ENCODE measurements at regions not wholly inside any gene's neighbourhood (a gene's known extent, or its start where the extent isn't known, plus 50 kb on each side); places are given as distances from the start of the nearest gene placed in this dataset.

- Histone ChIP-seq H3K36me3 (ENCODE audit: control insufficient read depth, insufficient read depth, low read length) (no peaks in the 10 kb centered on the region), H3K27me3 (ENCODE audit: control insufficient read depth, insufficient read depth, low read length) (no peaks in the 10 kb centered on the region), H4K20me1 (ENCODE audit: control insufficient read depth, extremely low read depth, insufficient read depth, low read length) (no peaks in the 10 kb centered on the region), H3K79me2 (ENCODE audit: control insufficient read depth, insufficient read depth, low read length) (no peaks in the 10 kb centered on the region), H3K27ac (ENCODE audit: insufficient read depth, low read length) (no peak overlapping the region), H3K4me2 (ENCODE audit: extremely low read depth, insufficient read depth, low read length) (no peak overlapping the region), H3K4me3 (replicated peaks in 1 of 4; ENCODE audit: control extremely low read depth in 1 of 4, insufficient read depth in 1 of 4, low read depth in 3 of 4, low read length in 4 of 4) (no peak overlapping the region), H2AFZ (ENCODE audit: low read length) (no peak overlapping the region), H3K9ac (ENCODE audit: insufficient read depth, low read length) (no peak overlapping the region), H3K9me3 (ENCODE audit: control insufficient read depth, insufficient read depth, low read depth, low read length) (no peaks in the 10 kb centered on the region), H3K4me1 (ENCODE audit: control insufficient read depth, extremely low read depth, insufficient read depth, low read length) (no peaks in the 10 kb centered on the region)
- no peak for DNase-seq (ENCODE audit: low read depth in 2 of 2)
- TF ChIP-seq EZH2 (IDR thresholded peaks at IDR 0.05; ENCODE audit: low read length, missing control alignments) (no peak), CTCF (conservative IDR thresholded peaks at IDR 0.05 in 1 of 2, IDR thresholded peaks at IDR 0.05 in 1 of 2; ENCODE audit: low read depth in 1 of 2, low read length in 2 of 2) (no peak)
Measured at GRCh38 chr1:219763321-219763720, 150.4 kb upstream of the ZC3H11B start.

- no peak overlapping the region for H2AFZ ChIP-seq (ENCODE audit: low read length)
- H3K27ac ChIP-seq (ENCODE audit: insufficient read depth, low read length) = no peak overlapping the region
Measured at GRCh38 chr1:219761208-219761860, 148.4 kb upstream of the ZC3H11B start.

GRCh38 chr1:219759095-219759494 lies 146.2 kb upstream of the ZC3H11B start:
- no peak for DNase-seq (ENCODE audit: low read depth in 2 of 2)

More at GRCh38 chr1:219761208-219761860, 148.4 kb upstream of the ZC3H11B start:
- DNase-seq (ENCODE audit: low read depth in 2 of 2) = no peak
- no peak for TF ChIP-seq CTCF (conservative IDR thresholded peaks at IDR 0.05 in 1 of 2, IDR thresholded peaks at IDR 0.05 in 1 of 2; ENCODE audit: low read depth in 1 of 2, low read length in 2 of 2)
- no peak for TF ChIP-seq EZH2 (IDR thresholded peaks at IDR 0.05; ENCODE audit: low read length, missing control alignments)
- Histone ChIP-seq H3K27me3 (ENCODE audit: control insufficient read depth, insufficient read depth, low read length) (peaks cover 2% of the 10 kb centered on the region), H3K79me2 (ENCODE audit: control insufficient read depth, insufficient read depth, low read length) (no peaks in the 10 kb centered on the region), H4K20me1 (ENCODE audit: control insufficient read depth, extremely low read depth, insufficient read depth, low read length) (no peaks in the 10 kb centered on the region), H3K4me3 (replicated peaks in 1 of 4; ENCODE audit: control extremely low read depth in 1 of 4, insufficient read depth in 1 of 4, low read depth in 3 of 4, low read length in 4 of 4) (no peak overlapping the region), H3K36me3 (ENCODE audit: control insufficient read depth, insufficient read depth, low read length) (no peaks in the 10 kb centered on the region), H3K4me2 (ENCODE audit: extremely low read depth, insufficient read depth, low read length) (no peak overlapping the region), H3K4me1 (ENCODE audit: control insufficient read depth, extremely low read depth, insufficient read depth, low read length) (no peaks in the 10 kb centered on the region), H3K9me3 (ENCODE audit: control insufficient read depth, insufficient read depth, low read depth, low read length) (no peaks in the 10 kb centered on the region), H3K9ac (ENCODE audit: insufficient read depth, low read length) (no peak overlapping the region)

More at GRCh38 chr1:219759095-219759494, 146.2 kb upstream of the ZC3H11B start:
- Histone ChIP-seq H3K4me2 (ENCODE audit: extremely low read depth, insufficient read depth, low read length) (no peak overlapping the region), H2AFZ (ENCODE audit: low read length) (no peak overlapping the region), H3K79me2 (ENCODE audit: control insufficient read depth, insufficient read depth, low read length) (no peaks in the 10 kb centered on the region), H3K9ac (ENCODE audit: insufficient read depth, low read length) (no peak overlapping the region), H3K36me3 (ENCODE audit: control insufficient read depth, insufficient read depth, low read length) (no peaks in the 10 kb centered on the region), H3K27ac (ENCODE audit: insufficient read depth, low read length) (no peak overlapping the region), H3K4me1 (ENCODE audit: control insufficient read depth, extremely low read depth, insufficient read depth, low read length) (no peaks in the 10 kb centered on the region), H4K20me1 (ENCODE audit: control insufficient read depth, extremely low read depth, insufficient read depth, low read length) (no peaks in the 10 kb centered on the region), H3K4me3 (replicated peaks in 1 of 4; ENCODE audit: control extremely low read depth in 1 of 4, insufficient read depth in 1 of 4, low read depth in 3 of 4, low read length in 4 of 4) (no peak overlapping the region), H3K9me3 (ENCODE audit: control insufficient read depth, insufficient read depth, low read depth, low read length) (no peaks in the 10 kb centered on the region), H3K27me3 (ENCODE audit: control insufficient read depth, insufficient read depth, low read length) (peaks cover 2% of the 10 kb centered on the region)
- no peak for TF ChIP-seq EZH2 (IDR thresholded peaks at IDR 0.05; ENCODE audit: low read length, missing control alignments)
- TF ChIP-seq CTCF (conservative IDR thresholded peaks at IDR 0.05 in 1 of 2, IDR thresholded peaks at IDR 0.05 in 1 of 2; ENCODE audit: low read depth in 1 of 2, low read length in 2 of 2) = no peak
